ENCODE measurements at regions not wholly inside any gene's neighbourhood (a gene's known extent, or its start where the extent isn't known, plus 50 kb on each side); places are given as distances from the start of the nearest gene placed in this dataset.

- TF ChIP-seq CTCF (conservative IDR thresholded peaks at IDR 0.05) = no peak
- no peak for TF ChIP-seq EZH2 (IDR thresholded peaks at IDR 0.05; ENCODE audit: low read depth)
- Histone ChIP-seq H3K27me3 (ENCODE audit: insufficient read depth, low read depth) (no peaks in the 10 kb centered on the region), H3K36me3 (ENCODE audit: low read depth) (no peaks in the 10 kb centered on the region), H4K20me1 (ENCODE audit: insufficient read depth) (no peaks in the 10 kb centered on the region), H3K4me1 (replicated peaks; ENCODE audit: insufficient read depth) (no peaks in the 10 kb centered on the region), H3K4me3 (no peak overlapping the region), H3K9me2 (ENCODE audit: insufficient read depth) (no peaks in the 10 kb centered on the region), H3K9me3 (ENCODE audit: insufficient read depth, low read depth) (no peaks in the 10 kb centered on the region), H3K4me2 (no peak overlapping the region), H3F3A (ENCODE audit: insufficient read depth, low read depth) (no peaks in the 10 kb centered on the region), H3K79me2 (ENCODE audit: low read depth) (no peaks in the 10 kb centered on the region), H3K27ac (no peak overlapping the region), H2AFZ (no peak overlapping the region)
- CTCF ChIA-PET = no interaction called here
- POLR2A ChIA-PET (ENCODE audit: unreplicated experiment) = no interaction called here
- intact Hi-C loops (cut with micrococcal nuclease; ENCODE audit: unreplicated experiment) = no loop called here
- no TSS peak for BruUV-seq (replicated peaks)
- no peak for DNase-seq
Measured at GRCh38 chr4:17142232-17142711, 243.8 kb upstream of the LDB2 start.

- intact Hi-C loops (cut with micrococcal nuclease; ENCODE audit: unreplicated experiment) = no loop called here
- no peaks in the 10 kb centered on the region for H3F3A ChIP-seq (ENCODE audit: insufficient read depth, low read depth)
- no peaks in the 10 kb centered on the region for H3K79me2 ChIP-seq (ENCODE audit: low read depth)
- no peaks in the 10 kb centered on the region for H3K9me2 ChIP-seq (ENCODE audit: insufficient read depth)
- BruUV-seq (replicated peaks) = no TSS peak
- H2AFZ ChIP-seq = no peak overlapping the region
- H3K36me3 ChIP-seq (ENCODE audit: low read depth) = no peaks in the 10 kb centered on the region
- DNase-seq = no peak
- no peak overlapping the region for H3K4me2 ChIP-seq
- H3K27me3 ChIP-seq (ENCODE audit: insufficient read depth, low read depth) = no peaks in the 10 kb centered on the region
- no peak overlapping the region for H3K4me3 ChIP-seq
- no peak overlapping the region for H3K27ac ChIP-seq
- H3K4me1 ChIP-seq (replicated peaks; ENCODE audit: insufficient read depth) = no peaks in the 10 kb centered on the region
- H4K20me1 ChIP-seq (ENCODE audit: insufficient read depth) = no peaks in the 10 kb centered on the region
- no peaks in the 10 kb centered on the region for H3K9me3 ChIP-seq (ENCODE audit: insufficient read depth, low read depth)
- ChIA-PET CTCF (no interaction called here), POLR2A (ENCODE audit: unreplicated experiment) (no interaction called here)
- TF ChIP-seq EZH2 (IDR thresholded peaks at IDR 0.05; ENCODE audit: low read depth) (no peak), CTCF (conservative IDR thresholded peaks at IDR 0.05) (no peak)
Measured at GRCh38 chr4:17138847-17139246, 240.4 kb upstream of the LDB2 start.

- H3K36me3 ChIP-seq (ENCODE audit: low read depth) = no peaks in the 10 kb centered on the region
- H3K4me1 ChIP-seq (replicated peaks; ENCODE audit: insufficient read depth) = no peaks in the 10 kb centered on the region
- no peak overlapping the region for H3K27ac ChIP-seq
- no peaks in the 10 kb centered on the region for H3K79me2 ChIP-seq (ENCODE audit: low read depth)
- H3K4me2 ChIP-seq = no peak overlapping the region
- H4K20me1 ChIP-seq (ENCODE audit: insufficient read depth) = no peaks in the 10 kb centered on the region
- no peaks in the 10 kb centered on the region for H3K9me2 ChIP-seq (ENCODE audit: insufficient read depth)
- H3K4me3 ChIP-seq = no peak overlapping the region
- H3K9me3 ChIP-seq (ENCODE audit: insufficient read depth, low read depth) = no peaks in the 10 kb centered on the region
- ChIA-PET CTCF (no interaction called here), POLR2A (ENCODE audit: unreplicated experiment) (no interaction called here)
- intact Hi-C loops (cut with micrococcal nuclease; ENCODE audit: unreplicated experiment) = no loop called here
- no peaks in the 10 kb centered on the region for H3F3A ChIP-seq (ENCODE audit: insufficient read depth, low read depth)
- TF ChIP-seq EZH2 (IDR thresholded peaks at IDR 0.05; ENCODE audit: low read depth) = no peak
- no peak for TF ChIP-seq CTCF (conservative IDR thresholded peaks at IDR 0.05)
- no TSS peak for BruUV-seq (replicated peaks)
- no peaks in the 10 kb centered on the region for H3K27me3 ChIP-seq (ENCODE audit: insufficient read depth, low read depth)
- H2AFZ ChIP-seq = no peak overlapping the region
- DNase-seq = no peak
Measured at GRCh38 chr4:17134565-17134964, 236.1 kb upstream of the LDB2 start.
